B cell (primary cell): ENCODE measurements at regions not wholly inside any gene's neighbourhood (a gene's known extent, or its start where the extent isn't known, plus 50 kb on each side); places are given as distances from the start of the nearest gene placed in this dataset.

Source experiments
- CTCF ChIP-seq: fragments of 200-600 bp; IDR thresholded peaks from one replicate; pipeline ENCODE4 v1.8.0; 2022; ENCODE audit warnings: antibody characterized with exemption, mild to moderate bottlenecking
- EZH2 ChIP-seq: IDR thresholded peaks from 2 replicates; pipeline ENCODE4 v1.6.1; 2012; ENCODE audit warnings: borderline replicate concordance, low read depth, mild to moderate bottlenecking, moderate library complexity, low read length; ENCODE audit not compliant: insufficient read depth, poor library complexity, severe bottlenecking

GRCh38 chr7:418636-419280 lies 100.9 kb downstream of the PDGFA start:
- TF ChIP-seq CTCF = no peak
- no peak for TF ChIP-seq EZH2
